Bronchial epithelial cell (primary cell): ENCODE measurements at regions not wholly inside any gene's neighbourhood (a gene's known extent, or its start where the extent isn't known, plus 50 kb on each side); places are given as distances from the start of the nearest gene placed in this dataset.

Source experiments
- DNase-seq: peaks from one replicate; pipeline ENCODE4 v3.0.0-alpha.2; 2010; ENCODE audit warnings: low read depth
- FAIRE-seq: peaks from 2 replicates; lab custom pipeline; 2011; peaks lifted over from hg19 to GRCh38; lab: Jason Lieb, UNC
- H3K27me3 ChIP-seq: 2 replicates; pipeline ENCODE4 v1.5.1; 2011; ENCODE audit warnings: low read length; ENCODE audit not compliant: control insufficient read depth, insufficient read depth
- H3K36me3 ChIP-seq: 2 replicates; pipeline ENCODE4 v1.5.1; 2011; ENCODE audit warnings: low read length; ENCODE audit not compliant: control insufficient read depth, insufficient read depth
- H3K4me3 ChIP-seq: 2 replicates; pipeline ENCODE4 v1.5.1; 2011; ENCODE audit warnings: mild to moderate bottlenecking, low read depth, low read length, control low read depth
- TF ChIP-seq, protein P1 (sequence below): IDR thresholded peaks from 2 replicates; pipeline ENCODE4 v1.5.1; 2011; ENCODE audit warnings: mild to moderate bottlenecking, moderate library complexity, low read length, control low read depth, inconsistent platforms; ENCODE audit not compliant: insufficient read depth, severe bottlenecking

DNA sequence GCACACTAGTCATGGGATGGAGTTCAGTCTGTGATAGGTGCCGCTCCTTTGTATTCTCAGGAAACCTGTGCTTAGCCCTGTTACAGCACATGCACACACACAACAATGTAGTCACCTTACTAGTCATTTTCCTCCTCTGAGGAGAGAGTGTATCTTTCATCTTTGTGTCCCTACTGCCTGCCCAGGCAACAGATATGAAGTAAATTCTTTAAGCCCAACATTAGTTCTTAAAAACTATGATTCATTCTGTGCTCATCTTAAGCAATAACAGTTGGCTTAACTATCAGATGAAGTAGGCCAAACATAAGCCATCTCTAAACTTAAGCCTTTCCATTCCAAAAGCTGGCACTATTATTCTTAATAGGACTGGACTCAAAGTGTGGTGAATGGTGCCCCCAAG, 186.5 kb downstream of the LNPK start:
- no peaks in the 10 kb centered on the region for H3K27me3 ChIP-seq

DNA sequence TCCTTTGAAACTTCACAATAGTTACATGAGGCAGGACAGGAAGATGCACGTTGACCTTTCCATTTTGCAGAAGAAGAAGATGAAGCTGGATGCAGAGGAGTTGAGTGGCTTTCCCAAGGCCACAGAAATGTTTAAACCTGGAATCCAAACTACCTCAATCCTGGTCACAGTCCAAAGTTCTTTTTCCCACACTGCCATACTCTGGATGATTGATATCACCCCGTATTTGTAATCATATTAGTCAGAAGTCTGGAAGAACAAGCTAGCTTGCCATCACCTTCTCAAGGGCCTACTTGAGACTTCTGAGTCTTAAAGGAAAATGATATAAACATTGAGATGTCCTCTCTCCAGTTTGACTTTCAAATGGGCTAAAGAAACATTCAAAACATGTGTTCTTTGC, 190.1 kb downstream of the LNPK start:
- Histone ChIP-seq H3K4me3 (no peak overlapping the region), H3K27me3 (no peaks in the 10 kb centered on the region), H3K36me3 (no peaks in the 10 kb centered on the region)
- DNase-seq (no peak), FAIRE-seq (no peak)
- TF ChIP-seq, protein P1, sequence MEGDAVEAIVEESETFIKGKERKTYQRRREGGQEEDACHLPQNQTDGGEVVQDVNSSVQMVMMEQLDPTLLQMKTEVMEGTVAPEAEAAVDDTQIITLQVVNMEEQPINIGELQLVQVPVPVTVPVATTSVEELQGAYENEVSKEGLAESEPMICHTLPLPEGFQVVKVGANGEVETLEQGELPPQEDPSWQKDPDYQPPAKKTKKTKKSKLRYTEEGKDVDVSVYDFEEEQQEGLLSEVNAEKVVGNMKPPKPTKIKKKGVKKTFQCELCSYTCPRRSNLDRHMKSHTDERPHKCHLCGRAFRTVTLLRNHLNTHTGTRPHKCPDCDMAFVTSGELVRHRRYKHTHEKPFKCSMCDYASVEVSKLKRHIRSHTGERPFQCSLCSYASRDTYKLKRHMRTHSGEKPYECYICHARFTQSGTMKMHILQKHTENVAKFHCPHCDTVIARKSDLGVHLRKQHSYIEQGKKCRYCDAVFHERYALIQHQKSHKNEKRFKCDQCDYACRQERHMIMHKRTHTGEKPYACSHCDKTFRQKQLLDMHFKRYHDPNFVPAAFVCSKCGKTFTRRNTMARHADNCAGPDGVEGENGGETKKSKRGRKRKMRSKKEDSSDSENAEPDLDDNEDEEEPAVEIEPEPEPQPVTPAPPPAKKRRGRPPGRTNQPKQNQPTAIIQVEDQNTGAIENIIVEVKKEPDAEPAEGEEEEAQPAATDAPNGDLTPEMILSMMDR: no peak

More for the DNA sequence above, 186.5 kb downstream of the LNPK start:
- no peak overlapping the region for H3K4me3 ChIP-seq
- peak; percentile 36 for FAIRE-seq
- H3K36me3 ChIP-seq: no peaks in the 10 kb centered on the region
- TF ChIP-seq, protein P1: no peak
- DNase-seq: peak; percentile 46

DNA sequence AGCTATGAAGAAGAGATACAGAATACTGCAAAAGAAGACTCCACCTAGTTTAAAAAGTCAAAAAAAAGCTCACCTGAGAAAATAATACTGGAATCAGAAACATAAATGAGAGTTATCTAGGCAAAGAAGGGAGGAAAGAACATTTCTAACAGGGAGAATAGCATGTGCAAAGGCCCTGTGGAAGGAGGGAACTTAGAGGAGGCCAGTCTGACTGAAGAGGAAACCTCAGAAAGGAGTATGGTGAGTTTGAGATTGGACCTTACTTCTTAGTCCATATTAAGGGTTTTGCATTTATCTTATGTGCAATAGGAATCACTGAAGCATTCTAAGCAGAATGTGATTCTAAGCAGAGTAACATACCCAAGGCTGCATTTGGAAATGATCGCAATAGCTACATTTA, 193.2 kb downstream of the LNPK start:
- H3K4me3 ChIP-seq: no peak overlapping the region
- TF ChIP-seq, protein P1: no peak
- DNase-seq (no peak), FAIRE-seq (no peak)
- no peaks in the 10 kb centered on the region for H3K36me3 ChIP-seq
- H3K27me3 ChIP-seq: no peaks in the 10 kb centered on the region

DNA sequence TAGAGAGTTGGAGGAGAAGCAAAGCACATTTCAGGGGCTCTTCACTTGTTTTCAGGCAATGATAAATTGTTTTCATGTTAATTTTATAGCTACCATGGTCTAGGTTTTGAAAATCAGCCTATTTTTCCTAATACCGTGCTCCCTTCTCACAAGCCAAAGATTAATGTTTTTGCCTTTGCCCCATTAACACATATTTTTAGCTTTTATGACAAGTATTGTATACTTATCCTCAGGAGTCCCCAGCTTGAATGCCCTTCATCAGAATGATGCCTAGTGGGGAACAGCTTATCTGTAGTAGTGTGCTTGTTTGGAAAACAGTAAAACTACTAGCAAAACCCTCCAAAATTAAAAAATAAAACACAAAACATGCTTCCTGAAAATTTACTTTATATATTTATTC, 194.0 kb downstream of the LNPK start:
- no peaks in the 10 kb centered on the region for H3K27me3 ChIP-seq
- H3K36me3 ChIP-seq: no peaks in the 10 kb centered on the region
- FAIRE-seq (no peak), DNase-seq (no peak)
- TF ChIP-seq, protein P1: no peak
- no peak overlapping the region for H3K4me3 ChIP-seq

DNA sequence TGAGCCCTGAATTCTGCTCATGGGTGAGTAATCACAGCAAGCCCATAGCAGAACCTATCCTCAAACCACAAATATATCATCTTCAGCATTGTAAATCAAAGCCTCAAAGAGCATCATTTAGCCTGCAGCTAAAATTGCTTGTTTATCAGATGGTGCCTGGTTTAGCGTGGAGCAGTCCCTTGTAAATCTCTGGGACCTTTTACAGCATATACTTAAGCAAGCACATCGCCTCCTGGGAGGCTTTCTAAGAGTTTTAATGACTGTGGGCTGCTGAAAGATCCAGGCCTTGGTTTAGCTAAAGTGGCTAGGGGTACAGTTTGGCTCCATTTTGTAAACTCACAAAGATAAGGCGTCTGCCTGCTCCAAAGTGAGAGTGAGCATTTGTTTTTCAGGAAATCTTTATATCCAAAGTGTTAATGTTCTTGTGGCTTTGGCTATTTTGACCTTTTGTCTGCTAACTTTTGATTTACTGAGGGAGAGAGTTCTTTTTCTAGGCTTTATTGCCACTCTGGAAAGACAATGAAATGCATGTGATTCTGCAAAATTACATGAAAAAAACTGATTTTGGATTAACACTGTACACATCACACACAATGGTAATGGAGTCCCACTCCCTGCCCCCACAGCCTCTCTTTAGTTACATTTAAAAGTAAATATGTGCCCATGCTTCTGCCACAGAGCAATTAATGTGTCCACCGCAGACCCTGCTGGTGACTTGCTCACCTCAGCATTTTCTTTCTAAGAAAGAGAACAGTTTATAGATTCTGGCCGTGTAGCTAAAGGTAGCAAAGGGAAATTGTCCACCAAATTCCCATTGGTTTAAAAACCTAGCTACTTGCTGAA, 194.8 kb downstream of the LNPK start:
- no peak for FAIRE-seq
- Histone ChIP-seq H3K36me3 (no peaks in the 10 kb centered on the region), H3K27me3 (no peaks in the 10 kb centered on the region), H3K4me3 (no peak overlapping the region)
- TF ChIP-seq, protein P1: no peak
- DNase-seq: no peak
